NCI-H226 (cell line): ENCODE measurements at regions not wholly inside any gene's neighbourhood (a gene's known extent, or its start where the extent isn't known, plus 50 kb on each side); places are given as distances from the start of the nearest gene placed in this dataset.
"Not testable (repeated sequence)": the region's sequence is repeated elsewhere in the genome, so short reads cannot be mapped to it uniquely, and the experiment has no call there.

Source experiments
- DNase-seq: peaks from one replicate; pipeline ENCODE4 v3.0.0-alpha.2; 2015

GRCh38 chr16:46386805-46387620 is 234.2 kb downstream of the SHCBP1 start:
- not testable (repeated sequence) for DNase-seq

DNA sequence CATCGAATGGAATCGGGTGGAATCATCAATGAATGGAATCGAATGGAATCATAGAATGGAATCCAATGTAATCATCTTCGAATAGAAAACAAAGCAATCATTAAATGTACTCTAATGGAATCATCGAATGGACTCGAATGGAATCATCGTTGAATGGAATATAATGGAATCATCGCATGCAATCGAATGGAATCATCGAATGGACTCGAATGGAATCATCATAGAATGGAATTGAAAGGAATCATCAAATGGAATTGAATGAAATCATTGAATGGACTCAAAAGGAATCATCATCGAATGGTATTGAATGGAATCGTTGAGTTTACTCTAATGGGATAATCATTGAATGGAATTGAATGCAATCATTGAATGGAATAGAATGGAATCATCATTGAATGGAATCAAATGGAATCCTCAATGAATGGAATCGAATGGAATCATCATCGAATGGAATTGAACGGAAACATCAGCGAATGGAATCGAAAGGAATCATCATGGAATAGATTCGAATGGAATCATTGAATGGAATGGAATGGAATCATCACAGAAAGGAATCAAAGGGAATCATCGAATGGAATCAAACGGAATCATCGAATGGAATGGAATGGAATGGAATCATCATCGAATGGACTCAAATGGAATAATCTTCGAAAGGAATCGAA is 234.9 kb downstream of the SHCBP1 start:
- DNase-seq, result peak; percentile 59

DNA sequence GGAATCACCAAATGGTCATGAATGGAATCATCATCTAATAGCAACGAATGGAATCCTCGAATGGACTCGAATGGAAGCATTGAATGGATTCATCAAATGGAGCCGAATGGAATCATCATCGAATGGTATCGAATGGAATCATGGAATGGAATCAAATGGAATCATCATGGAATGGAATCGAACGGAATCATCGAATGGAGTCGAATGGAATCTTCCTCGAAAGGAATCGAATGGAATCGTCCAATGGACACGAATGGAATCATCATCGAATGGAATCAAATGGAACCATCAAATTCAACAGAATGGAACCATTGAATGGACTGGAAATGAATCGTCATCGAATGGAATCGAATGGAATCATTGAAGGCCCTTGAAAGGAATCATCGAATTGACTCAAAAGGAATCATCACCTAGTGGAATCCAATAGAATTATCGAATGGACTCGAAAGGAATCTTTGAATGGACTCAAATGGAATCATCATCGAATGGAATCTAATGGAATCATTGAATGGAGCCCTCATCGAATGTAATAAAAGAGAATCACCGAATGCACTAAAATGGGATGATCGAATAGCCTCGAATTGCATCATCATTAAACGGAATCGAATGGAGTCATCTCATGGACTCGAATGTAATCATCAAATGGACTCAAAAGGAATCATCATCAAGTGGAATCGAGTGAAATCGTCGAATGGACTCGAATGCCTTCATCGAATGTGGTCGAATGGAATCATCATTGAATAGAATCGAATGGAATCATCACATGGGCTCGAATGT is 236.7 kb downstream of the SHCBP1 start:
- peak; percentile 49 for DNase-seq

DNA sequence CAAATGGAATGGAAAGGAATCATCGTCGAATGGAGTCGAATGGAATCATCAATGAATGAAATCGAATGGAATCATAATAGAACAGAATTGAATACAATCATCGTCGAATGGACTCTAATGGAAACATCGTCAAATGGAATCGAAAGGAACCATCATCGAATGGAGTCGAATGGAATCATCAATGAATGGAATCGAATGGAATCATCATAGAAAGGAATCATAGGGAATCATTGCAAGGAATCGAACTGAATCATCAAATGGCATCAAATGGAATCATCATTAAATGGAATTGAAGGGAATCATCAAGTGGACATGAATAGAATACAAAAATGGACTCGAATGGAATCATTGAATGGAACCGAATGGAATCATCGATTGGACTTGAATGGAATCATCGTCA is 237.6 kb downstream of the SHCBP1 start:
- not testable (repeated sequence) for DNase-seq

DNA sequence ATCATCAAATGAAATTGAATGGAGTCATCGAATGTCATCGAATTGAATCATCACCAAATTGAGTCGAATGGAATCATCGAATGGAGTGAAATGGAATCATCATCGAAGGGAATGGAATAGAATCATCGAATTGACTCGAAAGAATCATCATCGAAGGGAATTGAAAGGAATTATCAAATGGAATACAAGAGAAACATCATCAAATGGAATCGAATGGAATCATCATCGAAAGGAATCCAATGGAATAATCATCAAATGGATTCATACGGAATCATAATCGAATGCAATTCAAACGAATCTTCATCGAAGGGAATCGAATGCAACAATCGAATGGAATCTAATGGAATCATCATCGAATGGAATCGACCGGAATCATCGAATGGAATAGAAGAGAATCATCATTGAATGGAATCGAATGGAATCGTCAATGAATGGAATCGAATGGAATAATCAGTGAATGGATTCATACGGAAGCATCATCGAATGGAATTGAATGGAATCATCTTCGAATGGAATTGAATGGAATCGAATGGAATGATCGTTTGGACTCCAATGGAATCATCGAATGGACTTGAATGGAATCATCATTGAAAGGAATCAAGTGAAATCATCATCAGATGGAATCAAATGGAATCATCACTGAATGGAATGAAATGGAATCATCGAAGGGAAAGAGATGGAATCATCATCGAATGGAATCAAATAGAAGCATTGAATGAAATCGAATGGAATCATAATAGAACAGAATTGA is 238.2 kb downstream of the SHCBP1 start:
- DNase-seq, result peak; percentile 5

GRCh38 chr16:46382079-46382478 is 239.1 kb downstream of the SHCBP1 start:
- DNase-seq, result not testable (repeated sequence)

- not testable (repeated sequence) for DNase-seq
These were observed 239.8 kb downstream of the SHCBP1 start for GRCh38 chr16:46381344-46381743.
